ENCODE measurements at regions not wholly inside any gene's neighbourhood (a gene's known extent, or its start where the extent isn't known, plus 50 kb on each side); places are given as distances from the start of the nearest gene placed in this dataset.

DNA sequence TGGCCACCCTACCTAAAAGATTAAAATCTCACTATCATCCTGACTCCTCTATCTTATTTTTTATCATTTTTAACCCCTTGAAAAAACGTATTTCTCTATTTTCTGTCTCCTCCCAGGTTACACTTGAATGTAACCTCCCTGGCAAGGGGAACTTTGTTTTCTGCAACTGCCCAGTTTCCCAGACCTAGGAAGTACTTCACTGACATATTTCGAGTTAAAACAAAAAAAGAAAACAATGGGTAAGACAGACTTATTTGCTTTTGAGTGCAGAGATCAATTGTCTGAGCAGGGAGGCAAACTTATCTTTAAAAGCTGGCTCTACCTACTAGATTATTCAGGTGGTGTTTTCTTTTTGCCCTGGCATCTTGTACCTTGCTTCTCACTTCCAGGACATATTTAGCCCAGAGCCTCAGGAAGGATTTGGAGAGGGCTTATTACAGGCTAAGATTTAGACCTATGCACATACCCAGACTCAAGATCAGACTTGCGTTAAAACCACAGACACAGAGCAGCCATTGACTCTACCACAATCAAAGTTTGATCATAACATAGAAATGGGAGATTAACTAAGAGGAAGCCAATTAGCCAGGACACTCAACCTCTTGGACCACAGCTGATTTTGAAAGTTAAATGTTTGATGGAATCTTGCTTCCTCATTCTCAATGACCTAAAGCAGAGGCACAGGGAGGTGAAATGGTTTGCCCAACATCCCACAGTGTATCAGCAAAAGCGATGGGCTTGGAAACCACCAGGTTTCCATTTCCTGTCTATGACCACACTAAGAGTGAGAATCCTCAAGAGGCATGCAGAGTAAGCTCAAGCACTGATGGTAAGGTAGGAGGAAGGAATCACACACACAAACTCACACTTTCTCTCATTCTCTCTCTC, 169.5 kb upstream of the THBS1 start:
- TF ChIP-seq CTCF (IDR thresholded peaks at IDR 0.05; ENCODE audit: low read depth, low read length, poor library complexity, severe bottlenecking): no peak
- no peak for TF ChIP-seq EZH2phosphoT487 (IDR thresholded peaks at IDR 0.05; ENCODE audit: borderline replicate concordance, low read length)
